CD4-positive, alpha-beta T cell treated with Interleukin-12 subunit alpha and Interleukin-12 subunit beta, for 1 hour (primary cell): ENCODE measurements at regions not wholly inside any gene's neighbourhood (a gene's known extent, or its start where the extent isn't known, plus 50 kb on each side); places are given as distances from the start of the nearest gene placed in this dataset.

ENCODE experiments used
- DNase-seq: peaks from one replicate; pipeline ENCODE4 v3.0.0-alpha.2; 2020

- DNase-seq = no peak
These were observed 167.2 kb downstream of the CAPZA3 start for GRCh38 chr12:18905134-18905533.

GRCh38 chr12:18906395-18906794 lies 168.5 kb downstream of the CAPZA3 start:
- DNase-seq = no peak

GRCh38 chr12:18907127-18907526 lies 169.2 kb downstream of the CAPZA3 start:
- DNase-seq = no peak

DNA sequence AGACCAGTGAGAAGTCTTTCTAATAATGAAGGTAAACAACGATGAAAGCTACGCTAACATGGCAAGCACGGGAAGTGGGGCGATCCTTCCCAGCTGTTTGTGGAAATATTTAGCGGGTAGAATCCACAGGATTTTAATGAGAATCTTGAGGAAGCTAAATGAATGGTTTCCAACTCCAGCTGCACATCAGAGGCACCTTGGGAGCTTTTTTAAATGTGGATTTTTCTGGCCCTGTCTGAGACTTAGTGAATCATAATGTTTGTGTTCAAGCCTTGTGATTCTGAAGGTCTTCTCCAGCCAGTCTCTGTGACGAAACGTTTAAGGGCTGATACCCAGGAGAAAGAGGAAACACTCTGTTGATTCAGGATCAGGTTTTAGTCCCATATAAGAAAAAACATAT lies 169.8 kb downstream of the CAPZA3 start:
- DNase-seq = no peak

DNA sequence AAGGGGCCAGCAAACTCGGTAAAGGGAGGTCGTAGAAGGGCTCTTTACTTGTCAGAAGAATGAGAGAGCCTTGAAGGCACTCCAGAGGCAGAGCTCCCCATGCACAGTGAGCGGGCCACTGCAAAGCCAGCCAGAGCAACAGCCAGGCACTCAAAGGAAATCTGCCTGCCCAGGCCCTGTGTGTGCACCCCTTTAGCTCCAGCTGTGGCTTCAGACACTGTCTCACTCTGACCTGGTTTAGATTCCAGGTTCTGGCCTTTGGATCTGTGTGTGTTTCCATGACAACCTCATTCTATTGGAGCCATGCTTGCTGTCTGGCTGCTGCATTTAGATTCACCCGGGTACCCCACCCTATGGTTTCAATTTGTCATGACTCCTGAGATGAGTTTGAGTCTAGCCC lies 170.3 kb downstream of the CAPZA3 start:
- no peak for DNase-seq

DNA sequence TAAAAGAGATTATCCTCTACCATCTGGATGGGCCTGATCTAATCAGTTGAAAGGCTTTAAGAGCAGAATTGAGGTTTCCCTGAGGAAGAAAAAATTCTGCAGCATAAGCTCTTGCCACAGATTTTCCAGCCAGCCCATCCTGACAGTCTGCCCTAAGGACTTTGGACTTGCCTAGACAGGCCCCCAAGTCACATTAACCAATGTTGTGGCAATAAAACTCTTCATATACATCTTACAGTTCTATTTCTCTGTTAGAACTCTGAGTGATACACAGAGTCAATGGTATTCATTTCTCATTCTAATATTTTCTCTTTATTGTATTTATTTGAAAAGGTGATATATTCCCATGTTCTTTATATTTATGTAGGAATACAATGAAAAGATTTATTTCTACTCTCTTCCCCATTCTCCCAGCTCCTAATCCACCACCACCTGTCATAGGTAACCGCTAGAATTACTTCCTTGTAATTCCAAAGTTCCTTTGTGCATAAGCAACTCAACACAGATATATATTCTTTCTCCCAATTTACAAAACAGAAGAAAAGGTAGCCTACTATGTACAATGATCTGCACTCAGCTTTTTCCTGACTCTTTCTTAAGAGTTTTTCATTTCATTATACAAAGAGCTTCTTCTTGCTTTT lies 182.1 kb downstream of the CAPZA3 start:
- no peak for DNase-seq

DNA sequence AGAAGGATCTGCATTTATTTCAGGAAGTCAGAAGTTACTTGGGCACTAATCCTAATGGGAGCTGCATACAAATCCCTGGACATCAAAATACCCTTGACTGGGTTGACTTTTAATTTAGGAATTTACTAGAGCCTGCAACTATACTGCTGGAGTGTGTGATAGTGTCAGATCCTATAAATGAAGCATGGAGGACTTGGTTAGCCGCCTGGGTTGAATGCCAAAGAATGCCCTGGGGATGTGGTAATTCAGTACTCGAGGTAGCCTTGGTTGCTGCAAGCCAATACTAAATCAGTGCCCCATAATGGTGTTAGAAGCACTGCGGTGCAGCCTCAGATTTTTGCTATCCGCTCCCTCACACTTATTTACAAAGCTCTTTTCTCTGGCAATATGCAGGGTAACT lies 184.9 kb downstream of the CAPZA3 start:
- no peak for DNase-seq

DNA sequence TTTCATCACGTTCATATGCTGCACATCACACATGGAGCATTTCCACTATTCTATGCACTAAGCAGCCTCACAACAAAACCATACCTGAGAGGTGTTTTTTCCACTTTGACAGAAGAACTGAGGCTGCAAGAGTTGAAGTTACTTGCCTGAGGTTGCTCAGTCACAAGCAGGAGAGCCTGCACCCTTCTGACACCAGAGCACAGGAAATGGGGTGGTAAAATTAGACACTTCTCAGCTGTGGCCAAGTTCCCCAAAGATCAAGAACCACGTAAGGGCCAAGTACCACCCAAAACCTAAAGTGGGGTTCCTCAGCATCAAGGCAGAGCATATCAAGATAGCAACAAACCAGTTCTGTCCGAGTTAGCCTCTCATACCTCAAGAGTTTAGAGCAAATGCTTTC lies 185.8 kb downstream of the CAPZA3 start:
- DNase-seq = no peak

GRCh38 chr12:18926188-18926587 lies 188.3 kb downstream of the CAPZA3 start:
- DNase-seq = no peak

- DNase-seq = no peak
These were observed 194.3 kb downstream of the CAPZA3 start for GRCh38 chr12:18932211-18932610.

DNA sequence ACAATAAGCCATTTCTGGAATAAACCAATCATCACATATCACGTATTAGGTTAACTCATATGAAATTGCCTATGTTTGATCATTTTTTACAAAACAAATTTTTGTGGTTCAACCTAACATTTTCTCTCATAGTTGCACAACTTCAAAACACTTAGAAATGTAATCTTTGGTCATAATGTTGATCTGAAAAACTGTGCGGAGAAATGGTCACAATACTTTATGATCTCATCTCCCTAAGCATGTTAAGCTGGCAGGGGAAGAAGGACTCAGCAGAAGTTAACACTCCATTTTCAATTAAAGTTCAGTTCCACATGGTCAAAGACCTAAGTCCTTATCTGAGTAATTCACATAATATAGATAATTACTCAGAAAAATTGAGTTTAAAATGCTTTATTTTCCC lies 194.8 kb downstream of the CAPZA3 start:
- DNase-seq = no peak

DNA sequence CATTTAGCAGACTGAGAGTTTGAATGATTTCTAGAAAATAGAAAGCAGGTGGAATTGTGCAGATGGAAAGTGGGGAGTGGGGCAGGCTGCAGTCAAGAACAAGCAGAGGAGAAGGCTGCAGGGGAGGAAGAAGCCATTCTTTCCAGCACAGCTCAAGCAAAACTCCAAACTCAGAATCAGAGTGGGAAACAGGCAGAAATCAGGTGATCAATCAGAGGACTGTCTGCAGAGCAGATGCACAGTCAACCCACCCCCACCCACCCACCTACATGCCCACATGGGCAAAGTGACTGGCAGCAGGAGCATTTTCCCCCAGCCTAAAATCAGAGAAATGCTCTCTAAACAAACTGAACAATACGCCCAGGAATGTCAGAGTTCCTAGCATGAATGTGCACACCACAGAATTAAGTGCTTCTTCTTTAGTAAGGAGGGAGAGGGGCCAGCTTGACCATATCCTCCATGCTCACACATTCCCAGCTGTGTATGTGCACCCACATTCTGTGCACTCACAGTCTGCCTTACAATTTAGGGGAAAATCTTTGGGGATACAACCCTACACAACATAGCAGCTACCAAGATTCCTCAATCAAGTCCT lies 194.1 kb upstream of the PLEKHA5 start:
- no peak for DNase-seq

DNA sequence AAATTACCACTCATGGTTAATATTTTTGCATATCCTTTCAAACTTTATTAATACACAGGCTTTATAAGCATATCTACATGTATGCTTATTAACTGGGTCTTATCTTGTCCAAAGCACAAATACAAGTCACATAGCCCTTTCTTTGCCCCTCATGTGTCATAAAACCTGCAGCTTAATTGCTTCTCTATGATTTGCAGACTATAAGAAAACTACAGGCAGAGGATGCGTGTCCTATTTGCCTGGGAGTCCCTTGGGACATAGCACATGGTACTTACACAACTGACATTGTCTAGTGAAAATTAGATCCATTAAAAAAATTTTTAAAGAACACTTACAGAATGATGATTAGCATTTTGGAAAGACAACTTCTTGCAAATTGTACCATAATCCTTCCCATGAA lies 190.5 kb upstream of the PLEKHA5 start:
- no peak for DNase-seq

- DNase-seq = no peak
These were observed 186.9 kb upstream of the PLEKHA5 start for GRCh38 chr12:18942669-18943068.

GRCh38 chr12:18943200-18943599 lies 186.3 kb upstream of the PLEKHA5 start:
- no peak for DNase-seq

DNA sequence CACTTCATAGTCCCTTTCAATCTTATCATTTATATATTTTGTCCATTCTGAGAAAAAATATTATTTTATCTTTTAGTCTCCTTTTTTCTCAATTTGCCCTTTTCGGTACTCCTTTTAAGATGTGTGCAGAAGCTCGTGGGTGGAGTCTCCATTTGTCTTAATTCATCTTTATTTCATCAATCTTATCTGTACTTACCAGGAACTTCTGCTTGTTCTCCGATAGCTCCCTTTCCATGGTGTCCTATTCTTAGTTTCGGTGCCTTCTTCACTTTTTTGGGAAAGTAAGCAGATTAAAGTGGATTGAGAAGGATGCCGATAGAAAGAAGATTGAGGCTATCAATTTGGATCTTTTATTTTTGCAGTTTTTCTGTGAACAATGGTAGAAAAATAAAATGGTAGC lies 183.4 kb upstream of the PLEKHA5 start:
- DNase-seq = no peak

DNA sequence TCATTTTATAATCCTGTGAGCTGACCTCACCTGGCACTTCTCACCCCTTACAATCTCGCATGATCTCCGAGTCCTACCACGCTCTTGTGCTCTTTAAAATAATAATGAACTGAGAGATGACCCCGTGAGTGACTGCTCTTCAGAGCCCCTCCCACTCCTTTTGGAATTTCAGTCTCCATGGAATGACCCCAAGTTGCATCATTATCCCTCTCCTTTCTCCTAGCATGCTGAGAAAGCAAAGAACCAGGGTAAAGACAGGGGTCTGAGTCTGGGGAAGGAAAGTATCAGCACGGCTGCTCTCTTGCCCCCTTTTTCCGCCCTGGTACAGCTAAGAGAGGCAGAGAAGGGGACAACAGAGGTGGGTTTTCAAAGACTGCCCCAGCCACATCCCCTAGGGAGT lies 178.3 kb upstream of the PLEKHA5 start:
- no peak for DNase-seq

DNA sequence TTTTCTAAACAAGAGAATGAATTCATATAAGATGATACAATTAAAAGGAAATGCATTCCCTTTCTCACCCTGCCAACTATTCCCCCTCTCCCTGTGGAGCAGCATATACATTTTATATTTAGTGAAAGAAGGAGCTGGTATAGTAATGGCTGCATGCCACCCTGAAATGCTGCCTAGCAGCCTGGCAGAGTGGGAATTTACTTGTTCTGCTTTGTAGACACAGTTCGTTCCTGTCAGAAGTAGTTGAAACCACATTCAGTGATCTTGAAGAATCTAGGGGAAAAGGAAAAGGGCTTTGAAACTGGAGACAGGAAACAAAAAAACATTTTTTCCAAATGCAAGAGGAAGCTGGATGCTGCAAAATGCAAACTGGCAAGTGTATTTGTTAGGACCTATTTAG lies 176.0 kb upstream of the PLEKHA5 start:
- no peak for DNase-seq

DNA sequence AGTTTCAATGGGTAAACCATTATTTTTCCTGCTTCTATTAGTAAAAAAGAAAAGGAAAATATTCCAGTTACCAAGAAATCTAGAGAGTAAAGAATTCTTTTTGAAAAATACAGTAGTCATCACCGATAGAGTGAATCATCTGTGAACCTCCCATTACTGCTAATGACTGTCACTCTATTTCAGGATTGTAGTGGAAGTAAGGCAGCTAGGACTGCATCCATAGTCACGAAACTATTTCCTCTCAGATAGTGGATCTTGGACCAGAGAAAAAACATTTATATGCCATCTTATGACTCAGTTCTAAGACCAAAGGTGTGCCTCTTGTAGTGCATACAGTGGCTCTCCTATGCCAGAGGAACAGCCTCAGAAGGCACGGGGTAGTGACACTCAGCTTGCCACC lies 173.9 kb upstream of the PLEKHA5 start:
- no peak for DNase-seq

DNA sequence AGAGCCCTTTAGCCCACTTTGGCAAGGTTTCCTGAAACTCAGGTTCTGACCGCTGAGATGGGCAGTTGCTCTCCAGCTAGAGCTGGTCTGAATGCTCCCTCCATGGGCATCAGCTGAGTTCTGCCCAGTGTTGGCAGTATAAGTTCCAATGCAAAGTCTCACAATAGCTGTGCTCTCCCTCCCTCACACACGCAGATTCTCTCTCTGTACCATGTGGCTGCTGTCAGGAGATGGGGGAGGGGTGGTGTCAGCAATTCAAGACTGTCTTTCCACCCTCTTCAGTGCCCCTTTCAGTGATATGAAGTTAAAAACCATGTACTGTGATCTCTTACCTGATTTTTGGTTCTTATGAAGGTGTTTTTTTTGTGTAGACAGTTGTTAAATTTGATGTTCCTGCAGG lies 164.3 kb upstream of the PLEKHA5 start:
- DNase-seq = no peak

GRCh38 chr12:18966954-18967353 lies 162.6 kb upstream of the PLEKHA5 start:
- DNase-seq = no peak

- no peak for DNase-seq
These were observed 161.7 kb upstream of the PLEKHA5 start for GRCh38 chr12:18967814-18968213.

GRCh38 chr12:18969512-18969911 lies 160.0 kb upstream of the PLEKHA5 start:
- DNase-seq = no peak

GRCh38 chr12:18970603-18971002 lies 158.9 kb upstream of the PLEKHA5 start:
- no peak for DNase-seq

GRCh38 chr12:18971932-18972331 lies 157.6 kb upstream of the PLEKHA5 start:
- DNase-seq = no peak
